ENCODE measurements at regions not wholly inside any gene's neighbourhood (a gene's known extent, or its start where the extent isn't known, plus 50 kb on each side); places are given as distances from the start of the nearest gene placed in this dataset.

DNA sequence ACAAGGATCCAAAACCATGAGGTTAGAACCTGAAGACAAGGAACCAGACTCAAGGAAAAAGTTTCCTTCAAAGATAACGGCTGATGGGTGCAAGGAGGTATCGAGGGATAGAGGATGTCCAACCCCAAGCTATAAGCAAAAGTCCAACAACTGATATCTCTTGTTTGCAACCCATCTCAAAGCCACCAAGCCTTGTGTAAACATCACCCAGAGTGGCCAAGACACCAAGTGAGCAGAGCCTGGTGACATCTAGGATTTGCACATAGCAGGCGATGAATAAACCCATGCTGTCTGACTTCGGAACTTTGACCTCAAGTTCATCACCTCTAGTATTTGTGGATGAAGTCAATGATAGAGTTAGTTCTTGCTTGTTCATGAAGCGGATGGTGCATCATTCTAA is 180.7 kb downstream of the ETS2 start:
- TF ChIP-seq YY1 (IDR thresholded peaks at IDR 0.05; ENCODE audit: low read depth) (no peak), ZBTB7A (IDR thresholded peaks at IDR 0.05; ENCODE audit: low read depth) (no peak), EP300 (IDR thresholded peaks at IDR 0.05; ENCODE audit: borderline replicate concordance) (no peak), RAD21 (IDR thresholded peaks at IDR 0.05; ENCODE audit: low read depth) (no peak), TAF1 (IDR thresholded peaks at IDR 0.05; ENCODE audit: low read depth) (no peak), TCF12 (IDR thresholded peaks at IDR 0.05; ENCODE audit: low read depth) (no peak), CEBPB (IDR thresholded peaks at IDR 0.05) (no peak), FOXM1 (IDR thresholded peaks at IDR 0.05; ENCODE audit: borderline replicate concordance, low read depth) (no peak), TEAD4 (IDR thresholded peaks at IDR 0.05) (no peak), CREB1 (IDR thresholded peaks at IDR 0.05; ENCODE audit: low read depth) (no peak), EGR1 (IDR thresholded peaks at IDR 0.05) (no peak), NFIC (IDR thresholded peaks at IDR 0.05) (no peak)
- TF ChIP-seq, protein P1, sequence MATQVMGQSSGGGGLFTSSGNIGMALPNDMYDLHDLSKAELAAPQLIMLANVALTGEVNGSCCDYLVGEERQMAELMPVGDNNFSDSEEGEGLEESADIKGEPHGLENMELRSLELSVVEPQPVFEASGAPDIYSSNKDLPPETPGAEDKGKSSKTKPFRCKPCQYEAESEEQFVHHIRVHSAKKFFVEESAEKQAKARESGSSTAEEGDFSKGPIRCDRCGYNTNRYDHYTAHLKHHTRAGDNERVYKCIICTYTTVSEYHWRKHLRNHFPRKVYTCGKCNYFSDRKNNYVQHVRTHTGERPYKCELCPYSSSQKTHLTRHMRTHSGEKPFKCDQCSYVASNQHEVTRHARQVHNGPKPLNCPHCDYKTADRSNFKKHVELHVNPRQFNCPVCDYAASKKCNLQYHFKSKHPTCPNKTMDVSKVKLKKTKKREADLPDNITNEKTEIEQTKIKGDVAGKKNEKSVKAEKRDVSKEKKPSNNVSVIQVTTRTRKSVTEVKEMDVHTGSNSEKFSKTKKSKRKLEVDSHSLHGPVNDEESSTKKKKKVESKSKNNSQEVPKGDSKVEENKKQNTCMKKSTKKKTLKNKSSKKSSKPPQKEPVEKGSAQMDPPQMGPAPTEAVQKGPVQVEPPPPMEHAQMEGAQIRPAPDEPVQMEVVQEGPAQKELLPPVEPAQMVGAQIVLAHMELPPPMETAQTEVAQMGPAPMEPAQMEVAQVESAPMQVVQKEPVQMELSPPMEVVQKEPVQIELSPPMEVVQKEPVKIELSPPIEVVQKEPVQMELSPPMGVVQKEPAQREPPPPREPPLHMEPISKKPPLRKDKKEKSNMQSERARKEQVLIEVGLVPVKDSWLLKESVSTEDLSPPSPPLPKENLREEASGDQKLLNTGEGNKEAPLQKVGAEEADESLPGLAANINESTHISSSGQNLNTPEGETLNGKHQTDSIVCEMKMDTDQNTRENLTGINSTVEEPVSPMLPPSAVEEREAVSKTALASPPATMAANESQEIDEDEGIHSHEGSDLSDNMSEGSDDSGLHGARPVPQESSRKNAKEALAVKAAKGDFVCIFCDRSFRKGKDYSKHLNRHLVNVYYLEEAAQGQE (IDR thresholded peaks at IDR 0.05; ENCODE audit: low read depth) = no peak
- TF ChIP-seq, protein P2, sequence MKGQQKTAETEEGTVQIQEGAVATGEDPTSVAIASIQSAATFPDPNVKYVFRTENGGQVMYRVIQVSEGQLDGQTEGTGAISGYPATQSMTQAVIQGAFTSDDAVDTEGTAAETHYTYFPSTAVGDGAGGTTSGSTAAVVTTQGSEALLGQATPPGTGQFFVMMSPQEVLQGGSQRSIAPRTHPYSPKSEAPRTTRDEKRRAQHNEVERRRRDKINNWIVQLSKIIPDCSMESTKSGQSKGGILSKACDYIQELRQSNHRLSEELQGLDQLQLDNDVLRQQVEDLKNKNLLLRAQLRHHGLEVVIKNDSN (IDR thresholded peaks at IDR 0.05) = no peak
- TF ChIP-seq, protein P3, sequence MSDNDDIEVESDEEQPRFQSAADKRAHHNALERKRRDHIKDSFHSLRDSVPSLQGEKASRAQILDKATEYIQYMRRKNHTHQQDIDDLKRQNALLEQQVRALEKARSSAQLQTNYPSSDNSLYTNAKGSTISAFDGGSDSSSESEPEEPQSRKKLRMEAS (IDR thresholded peaks at IDR 0.05) = no peak

DNA sequence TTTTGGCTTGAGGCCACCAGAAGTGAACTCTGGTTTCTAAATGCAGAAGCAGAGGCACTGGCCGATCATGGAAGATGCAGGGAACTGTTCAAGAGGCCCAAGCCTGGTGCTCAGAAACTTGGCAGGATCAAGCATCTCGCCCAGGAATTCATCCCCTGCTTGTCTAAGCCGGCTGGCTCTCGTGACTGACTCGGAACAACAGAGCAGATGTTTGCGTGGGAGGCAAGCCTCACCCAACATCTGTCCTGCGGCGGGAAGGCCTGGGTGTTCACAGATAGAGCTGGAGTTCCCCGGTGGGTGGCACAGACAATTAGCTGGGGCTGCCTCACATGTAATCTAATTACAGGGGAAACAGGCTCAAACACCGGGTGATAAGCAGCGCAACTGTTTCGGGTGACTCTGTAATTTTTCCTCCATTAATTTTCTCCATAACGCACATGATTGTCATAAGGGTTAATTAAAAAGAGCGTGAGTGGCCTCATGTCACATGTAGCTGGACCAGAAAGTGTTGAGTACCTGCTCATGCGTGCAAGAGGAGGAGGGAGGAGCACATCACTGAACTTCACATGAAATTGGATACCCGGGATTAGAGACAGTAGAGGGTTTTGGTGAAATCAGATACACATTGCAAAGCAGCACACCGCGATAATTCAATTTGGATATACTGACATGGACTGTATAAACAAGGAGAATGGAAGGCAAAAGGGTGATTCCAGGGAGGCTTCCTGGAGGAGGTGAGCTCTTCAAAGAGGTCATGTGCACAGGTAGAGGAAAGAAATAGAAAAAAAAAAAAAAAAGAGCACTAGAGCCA is 180.0 kb downstream of the ETS2 start:
- no peak for TF ChIP-seq YY1 (IDR thresholded peaks at IDR 0.05; ENCODE audit: low read depth)
- no peak; the same call in 1 of the 2 replicates for TF ChIP-seq CEBPB (IDR thresholded peaks at IDR 0.05)
- TF ChIP-seq TEAD4 (IDR thresholded peaks at IDR 0.05) = peak; percentile 56
- no peak for TF ChIP-seq CREB1 (IDR thresholded peaks at IDR 0.05; ENCODE audit: low read depth)
- TF ChIP-seq, protein P3 (IDR thresholded peaks at IDR 0.05) = peak; percentile 32; the same call in 1 of the 2 replicates
- TF ChIP-seq, protein P2 (IDR thresholded peaks at IDR 0.05) = 0 out of 2 replicates have a peak, but pooled peaks have one; percentile 15
- TF ChIP-seq EP300 (IDR thresholded peaks at IDR 0.05; ENCODE audit: borderline replicate concordance) = peak; percentile 74
- TF ChIP-seq TCF12 (IDR thresholded peaks at IDR 0.05; ENCODE audit: low read depth) = peak; percentile 59; the same call in 1 of the 2 replicates
- peak; percentile 94 for TF ChIP-seq EGR1 (IDR thresholded peaks at IDR 0.05)

DNA sequence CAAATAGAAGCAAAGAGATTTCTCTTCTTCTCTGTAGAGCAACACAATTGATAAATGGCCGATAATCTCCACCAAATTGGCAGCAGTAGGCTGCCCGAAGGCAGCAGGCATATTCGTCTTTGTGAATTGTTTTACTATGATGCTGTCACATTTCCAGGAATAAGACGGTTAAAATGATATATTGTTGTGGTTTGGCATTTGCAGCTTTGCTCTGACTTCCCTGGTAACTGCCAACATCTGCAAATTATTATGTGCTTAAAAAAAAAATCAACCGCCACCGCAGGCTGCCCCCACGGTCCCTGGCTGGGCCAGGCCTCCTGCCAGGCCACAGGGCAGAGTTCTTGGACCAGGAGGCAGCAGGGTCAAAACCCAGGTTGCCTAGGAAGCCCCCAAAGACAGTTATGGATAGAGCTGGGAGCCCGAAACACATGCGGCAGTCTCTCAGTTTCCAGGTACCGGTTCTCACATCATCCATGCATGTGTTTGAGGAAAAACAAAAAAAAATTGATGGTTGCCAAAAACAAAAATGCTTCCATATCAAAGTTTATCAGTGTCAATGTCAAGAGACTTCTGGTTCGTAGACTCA is 179.3 kb downstream of the ETS2 start:
- TF ChIP-seq NFIC (IDR thresholded peaks at IDR 0.05) (peak; percentile 93), TCF12 (IDR thresholded peaks at IDR 0.05; ENCODE audit: low read depth) (peak; percentile 92), EP300 (IDR thresholded peaks at IDR 0.05; ENCODE audit: borderline replicate concordance) (peak; percentile 82), FOXM1 (IDR thresholded peaks at IDR 0.05; ENCODE audit: borderline replicate concordance, low read depth) (peak; percentile 53; the same call in 1 of the 2 replicates), CEBPB (IDR thresholded peaks at IDR 0.05) (no peak), CREB1 (IDR thresholded peaks at IDR 0.05; ENCODE audit: low read depth) (no peak), TEAD4 (IDR thresholded peaks at IDR 0.05) (peak; percentile 44; the same call in 1 of the 2 replicates), ZBTB7A (IDR thresholded peaks at IDR 0.05; ENCODE audit: low read depth) (no peak), EGR1 (IDR thresholded peaks at IDR 0.05) (0 out of 2 replicates have a peak, but pooled peaks have one; percentile 36), YY1 (IDR thresholded peaks at IDR 0.05; ENCODE audit: low read depth) (no peak), TAF1 (IDR thresholded peaks at IDR 0.05; ENCODE audit: low read depth) (no peak), RAD21 (IDR thresholded peaks at IDR 0.05; ENCODE audit: low read depth) (no peak)
- TF ChIP-seq, protein P1 (IDR thresholded peaks at IDR 0.05; ENCODE audit: low read depth) = no peak
- TF ChIP-seq, protein P2 (IDR thresholded peaks at IDR 0.05) = no peak
- TF ChIP-seq, protein P3 (IDR thresholded peaks at IDR 0.05) = no peak

DNA sequence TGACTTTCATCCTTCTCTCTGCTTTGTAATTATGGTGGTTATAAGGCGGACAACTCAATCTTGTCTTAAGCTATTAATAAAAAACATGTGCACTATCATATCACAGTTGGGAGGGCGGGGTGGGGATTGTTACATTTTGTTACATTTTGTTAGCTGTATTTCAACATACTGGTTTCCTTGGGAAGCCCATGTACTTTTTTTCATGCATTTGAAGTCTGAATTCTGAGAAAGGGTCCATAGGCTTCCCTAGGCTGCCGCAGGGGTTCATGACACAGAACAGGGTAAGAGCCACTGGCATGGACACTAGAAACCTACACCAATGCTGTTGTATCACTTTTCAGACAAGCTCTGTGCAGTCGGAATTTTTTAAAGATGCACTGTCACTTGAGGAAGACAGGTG is 178.8 kb downstream of the ETS2 start:
- no peak for TF ChIP-seq YY1 (IDR thresholded peaks at IDR 0.05; ENCODE audit: low read depth)
- TF ChIP-seq EGR1 (IDR thresholded peaks at IDR 0.05) = no peak
- no peak for TF ChIP-seq RAD21 (IDR thresholded peaks at IDR 0.05; ENCODE audit: low read depth)
- TF ChIP-seq NFIC (IDR thresholded peaks at IDR 0.05) = no peak
- no peak for TF ChIP-seq CEBPB (IDR thresholded peaks at IDR 0.05)
- TF ChIP-seq, protein P1 (IDR thresholded peaks at IDR 0.05; ENCODE audit: low read depth) = no peak
- TF ChIP-seq TEAD4 (IDR thresholded peaks at IDR 0.05) = no peak
- TF ChIP-seq TCF12 (IDR thresholded peaks at IDR 0.05; ENCODE audit: low read depth) = no peak
- TF ChIP-seq, protein P2 (IDR thresholded peaks at IDR 0.05) = no peak
- TF ChIP-seq ZBTB7A (IDR thresholded peaks at IDR 0.05; ENCODE audit: low read depth) = no peak
- TF ChIP-seq CREB1 (IDR thresholded peaks at IDR 0.05; ENCODE audit: low read depth) = no peak
- TF ChIP-seq, protein P3 (IDR thresholded peaks at IDR 0.05) = no peak
- TF ChIP-seq EP300 (IDR thresholded peaks at IDR 0.05; ENCODE audit: borderline replicate concordance) = no peak
- TF ChIP-seq TAF1 (IDR thresholded peaks at IDR 0.05; ENCODE audit: low read depth) = no peak
- no peak for TF ChIP-seq FOXM1 (IDR thresholded peaks at IDR 0.05; ENCODE audit: borderline replicate concordance, low read depth)

All from Ishikawa (cell line).